OCI-LY7 (cell line): ENCODE measurements at regions not wholly inside any gene's neighbourhood (a gene's known extent, or its start where the extent isn't known, plus 50 kb on each side); places are given as distances from the start of the nearest gene placed in this dataset.

ENCODE experiments used
- BruUV-seq: library from RNA; stranded (reverse); fragments of 400-500 nt; replicated peaks from 2 replicates; lab custom pipeline; 2021; lab: Mats Ljungman, UMichigan
- CTCF ChIA-PET: fragments of 300-600 bp; sonication (Branson Sonifier 250); formaldehyde crosslinking; loops from one replicate; lab custom pipeline; 2022; ENCODE audit warnings: antibody characterized with exemption; ENCODE audit not compliant: unreplicated experiment; lab: Charles Lee
- POLR2A ChIA-PET: fragments of 300-600 bp; sonication (Branson Sonifier 250); formaldehyde crosslinking; loops from one replicate; lab custom pipeline; 2022; ENCODE audit warnings: antibody characterized with exemption; lab: Charles Lee
- DNase-seq: peaks from one replicate; pipeline ENCODE4 v3.0.0-alpha.2; 2015; ENCODE audit warnings: low spot score
- H2AFZ ChIP-seq: fragments of 200-600 bp; sonication (generic), shearing (Covaris generic); 2 replicates; pipeline ENCODE4 v1.6.1; 2014; ENCODE audit warnings: mild to moderate bottlenecking, antibody characterized with exemption, low read length, moderate library complexity
- H3K27ac ChIP-seq: fragments of 200-600 bp; sonication (generic); 2 replicates; pipeline ENCODE4 v1.5.1; 2014; ENCODE audit warnings: mixed run types, low read depth, mild to moderate bottlenecking, moderate library complexity, low read length, inconsistent platforms; ENCODE audit not compliant: poor library complexity, severe bottlenecking
- H3K36me3 ChIP-seq: fragments of 200-600 bp; sonication (generic); 2 replicates; pipeline ENCODE4 v1.6.1; 2014; ENCODE audit warnings: mild to moderate bottlenecking, antibody characterized with exemption, low read length, moderate library complexity, mixed read lengths; ENCODE audit not compliant: insufficient read depth
- H3K4me1 ChIP-seq: fragments of 200-600 bp; sonication (generic); 2 replicates; pipeline ENCODE4 v1.5.1; 2014; ENCODE audit warnings: mild to moderate bottlenecking, low read length; ENCODE audit not compliant: insufficient read depth, poor library complexity, severe bottlenecking
- H3K4me2 ChIP-seq: fragments of 200-600 bp; sonication (generic); 2 replicates; pipeline ENCODE4 v1.6.1; 2014; ENCODE audit warnings: mild to moderate bottlenecking, low read length
- H3K4me3 ChIP-seq: fragments of 200-600 bp; sonication (generic); 2 replicates; pipeline ENCODE4 v1.5.1; 2014; ENCODE audit warnings: mild to moderate bottlenecking, low read depth, low read length; ENCODE audit not compliant: poor library complexity, severe bottlenecking
- H3K79me2 ChIP-seq: fragments of 200-600 bp; sonication (generic); 2 replicates; pipeline ENCODE4 v1.6.1; 2016; ENCODE audit warnings: low read depth, mild to moderate bottlenecking, low read length, moderate library complexity, mixed read lengths; ENCODE audit not compliant: insufficient read depth
- H3K9me2 ChIP-seq: fragments of 200-600 bp; sonication (generic); 2 replicates; pipeline ENCODE4 v1.6.1; 2016; ENCODE audit warnings: mild to moderate bottlenecking, low read length, mixed read lengths; ENCODE audit not compliant: insufficient read depth
- H3K9me3 ChIP-seq: fragments of 200-600 bp; sonication (generic); 2 replicates; pipeline ENCODE4 v1.6.1; 2014; ENCODE audit warnings: mild to moderate bottlenecking, mixed run types, low read length, mixed read lengths
- H4K20me1 ChIP-seq: fragments of 200-600 bp; sonication (generic); 2 replicates; pipeline ENCODE4 v1.6.1; 2014; ENCODE audit warnings: mild to moderate bottlenecking, antibody characterized with exemption, low read length, moderate library complexity, mixed read lengths; ENCODE audit not compliant: insufficient read depth
- EZH2phosphoT487 ChIP-seq: fragments of 200-600 bp; sonication (generic); IDR thresholded peaks from 2 replicates; pipeline ENCODE4 v1.6.1; 2018; ENCODE audit warnings: low read depth, borderline replicate concordance, mild to moderate bottlenecking, mixed run types, antibody characterized with exemption, low read length, moderate library complexity, mixed read lengths
- intact Hi-C: fragments of 100-400 bp; cut with micrococcal nuclease; formaldehyde crosslinking; loops from one replicate; pipeline ENCODE4 v1.10.0; 2022; ENCODE audit not compliant: unreplicated experiment
- TF ChIP-seq, protein P1 (sequence below): fragments of 200-600 bp; sonication (generic); conservative IDR thresholded peaks from 2 replicates; pipeline ENCODE4 v1.5.1; 2014; ENCODE audit warnings: mild to moderate bottlenecking, antibody characterized with exemption, low read length, moderate library complexity, mixed read lengths

DNA sequence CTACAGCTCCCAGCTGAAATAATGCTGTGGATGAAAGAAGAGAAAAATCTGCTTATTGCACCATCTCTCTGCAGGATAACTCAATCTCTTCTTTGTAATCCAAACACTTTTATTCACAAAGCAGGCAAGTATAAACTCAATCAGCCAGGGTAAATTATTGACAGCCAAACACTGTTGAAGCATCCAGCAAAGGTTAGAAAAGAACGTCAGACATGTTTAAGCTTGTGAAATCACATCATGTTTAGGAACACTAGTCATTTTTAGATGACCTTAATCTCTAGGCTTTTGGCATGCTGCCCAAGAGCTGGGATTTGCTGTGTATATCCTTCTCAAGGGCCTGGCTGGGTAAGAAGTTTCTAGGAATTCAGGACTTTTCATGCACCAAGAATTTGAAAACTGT lies 1148.1 kb upstream of the FANCL start:
- Histone ChIP-seq H3K4me1 (no peaks in the 10 kb centered on the region), H3K79me2 (no peaks in the 10 kb centered on the region), H2AFZ (no peak overlapping the region), H3K27ac (no peak overlapping the region), H3K4me3 (no peak overlapping the region), H3K9me3 (no peaks in the 10 kb centered on the region), H3K4me2 (no peak overlapping the region), H4K20me1 (no peaks in the 10 kb centered on the region), H3K36me3 (no peaks in the 10 kb centered on the region), H3K9me2 (no peaks in the 10 kb centered on the region)
- intact Hi-C loops = no loop called here
- TF ChIP-seq, protein P1, sequence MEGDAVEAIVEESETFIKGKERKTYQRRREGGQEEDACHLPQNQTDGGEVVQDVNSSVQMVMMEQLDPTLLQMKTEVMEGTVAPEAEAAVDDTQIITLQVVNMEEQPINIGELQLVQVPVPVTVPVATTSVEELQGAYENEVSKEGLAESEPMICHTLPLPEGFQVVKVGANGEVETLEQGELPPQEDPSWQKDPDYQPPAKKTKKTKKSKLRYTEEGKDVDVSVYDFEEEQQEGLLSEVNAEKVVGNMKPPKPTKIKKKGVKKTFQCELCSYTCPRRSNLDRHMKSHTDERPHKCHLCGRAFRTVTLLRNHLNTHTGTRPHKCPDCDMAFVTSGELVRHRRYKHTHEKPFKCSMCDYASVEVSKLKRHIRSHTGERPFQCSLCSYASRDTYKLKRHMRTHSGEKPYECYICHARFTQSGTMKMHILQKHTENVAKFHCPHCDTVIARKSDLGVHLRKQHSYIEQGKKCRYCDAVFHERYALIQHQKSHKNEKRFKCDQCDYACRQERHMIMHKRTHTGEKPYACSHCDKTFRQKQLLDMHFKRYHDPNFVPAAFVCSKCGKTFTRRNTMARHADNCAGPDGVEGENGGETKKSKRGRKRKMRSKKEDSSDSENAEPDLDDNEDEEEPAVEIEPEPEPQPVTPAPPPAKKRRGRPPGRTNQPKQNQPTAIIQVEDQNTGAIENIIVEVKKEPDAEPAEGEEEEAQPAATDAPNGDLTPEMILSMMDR = no peak
- no peak for TF ChIP-seq EZH2phosphoT487
- no peak for DNase-seq
- ChIA-PET CTCF (no interaction called here), POLR2A (interaction anchor here (0.6 kb wide), 1 partner anchor 24 kb away, joined by 3 read pairs; no protein-coding TSS in a partner anchor)
- BruUV-seq = no TSS peak

DNA sequence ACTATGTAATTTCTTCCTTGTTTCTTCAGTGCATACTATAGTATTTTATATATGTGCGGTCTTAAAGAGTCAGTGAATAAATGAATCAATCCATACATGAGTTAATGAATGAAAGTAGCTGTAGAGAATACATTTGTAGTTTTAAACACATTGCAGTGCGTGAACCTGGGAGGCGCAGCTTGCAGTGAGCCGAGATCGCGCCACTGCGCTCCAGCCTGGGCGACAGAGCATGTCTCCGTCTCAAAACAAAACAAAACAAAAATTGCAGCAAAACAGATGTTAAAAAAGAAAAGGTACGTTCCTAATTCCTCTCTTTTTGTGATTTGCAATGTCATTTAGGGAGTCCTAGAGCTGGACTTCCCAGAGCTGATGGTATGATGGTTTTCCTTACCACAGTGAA lies 1144.8 kb upstream of the FANCL start:
- Histone ChIP-seq H4K20me1 (no peaks in the 10 kb centered on the region), H3K9me3 (no peaks in the 10 kb centered on the region), H3K79me2 (no peaks in the 10 kb centered on the region), H2AFZ (no peak overlapping the region), H3K9me2 (no peaks in the 10 kb centered on the region), H3K4me2 (no peak overlapping the region), H3K27ac (no peak overlapping the region), H3K4me1 (no peaks in the 10 kb centered on the region), H3K4me3 (no peak overlapping the region), H3K36me3 (no peaks in the 10 kb centered on the region)
- intact Hi-C loops = no loop called here
- TF ChIP-seq, protein P1 = no peak
- TF ChIP-seq EZH2phosphoT487 = no peak
- ChIA-PET CTCF (no interaction called here), POLR2A (no interaction called here)
- BruUV-seq = no TSS peak
- no peak for DNase-seq

DNA sequence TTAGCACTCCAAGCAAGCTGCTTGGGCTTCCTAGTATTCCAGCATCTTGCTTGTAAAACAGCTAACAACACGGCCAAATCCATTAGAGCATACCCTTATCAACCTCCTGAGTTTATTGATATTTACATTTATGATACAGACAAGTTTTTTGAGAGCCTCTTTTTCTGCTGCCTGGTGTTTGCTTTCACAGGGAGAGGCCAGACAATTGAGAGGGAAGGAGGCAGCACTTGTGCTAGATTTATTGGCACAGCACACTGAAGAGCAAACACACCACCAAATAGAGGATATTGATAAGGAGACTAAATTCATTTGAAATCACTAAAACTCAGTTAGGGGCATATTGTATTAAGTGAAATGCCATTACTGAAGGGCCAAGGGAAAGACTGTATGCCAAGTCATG lies 1142.3 kb upstream of the FANCL start:
- Histone ChIP-seq H3K4me1 (no peaks in the 10 kb centered on the region), H3K4me3 (no peak overlapping the region), H3K9me3 (no peaks in the 10 kb centered on the region), H4K20me1 (no peaks in the 10 kb centered on the region), H3K79me2 (no peaks in the 10 kb centered on the region), H2AFZ (no peak overlapping the region), H3K27ac (no peak overlapping the region), H3K4me2 (no peak overlapping the region), H3K36me3 (no peaks in the 10 kb centered on the region), H3K9me2 (no peaks in the 10 kb centered on the region)
- no TSS peak for BruUV-seq
- POLR2A ChIA-PET = interaction anchor here (1.4 kb wide), 1 partner anchor 8 kb away, joined by 3 read pairs; no protein-coding TSS in a partner anchor
- no peak for TF ChIP-seq EZH2phosphoT487
- TF ChIP-seq, protein P1 = no peak
- DNase-seq = no peak
- intact Hi-C loops = no loop called here
- CTCF ChIA-PET = no interaction called here
